UCSD-AML1 (cell line): ENCODE measurements at regions not wholly inside any gene's neighbourhood (a gene's known extent, or its start where the extent isn't known, plus 50 kb on each side); places are given as distances from the start of the nearest gene placed in this dataset.

Experiments
- DNase-seq: peaks from one replicate; lab custom pipeline; 2025; ENCODE audit not compliant: unreplicated experiment; lab: John Stamatoyannopoulos, UW

DNA sequence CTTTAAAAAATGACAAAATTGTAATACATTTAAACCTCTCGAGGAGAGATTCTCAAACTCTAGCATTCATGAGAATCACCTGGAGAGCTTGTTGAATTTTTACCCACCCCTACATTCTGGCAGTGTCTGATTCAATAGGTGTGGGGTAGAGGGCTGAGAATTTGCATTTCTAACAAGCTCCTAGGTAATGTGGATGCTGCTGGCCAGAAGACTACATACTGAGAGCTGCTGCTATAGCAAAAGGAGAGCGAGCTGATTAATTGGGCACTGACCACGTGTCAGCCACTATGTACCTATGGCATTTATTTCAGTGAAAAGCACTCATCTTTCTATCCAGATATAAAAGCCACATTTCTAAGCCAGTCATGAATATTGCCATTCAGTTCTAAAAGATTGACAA lies 169.0 kb upstream of the NRSN1 start:
- DNase-seq = no peak

DNA sequence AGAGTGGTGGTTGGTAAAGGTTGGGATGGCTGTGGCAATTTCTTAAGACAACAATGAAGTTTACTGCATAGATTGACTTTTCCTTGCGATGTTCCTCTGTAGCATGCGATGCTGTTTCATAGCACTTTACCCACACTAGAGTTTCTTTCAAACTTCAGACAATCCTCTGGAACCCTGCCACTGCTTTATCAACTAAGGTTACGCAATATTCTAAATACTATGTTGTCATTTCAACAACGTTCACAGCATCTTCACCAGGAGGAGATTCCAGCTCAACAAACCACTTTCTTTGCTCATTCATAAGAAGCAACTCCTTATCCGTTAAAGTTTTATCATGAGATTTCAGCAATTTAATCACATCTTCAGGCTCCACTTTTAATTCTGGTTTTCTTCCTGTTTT lies 161.2 kb upstream of the NRSN1 start:
- no peak for DNase-seq

DNA sequence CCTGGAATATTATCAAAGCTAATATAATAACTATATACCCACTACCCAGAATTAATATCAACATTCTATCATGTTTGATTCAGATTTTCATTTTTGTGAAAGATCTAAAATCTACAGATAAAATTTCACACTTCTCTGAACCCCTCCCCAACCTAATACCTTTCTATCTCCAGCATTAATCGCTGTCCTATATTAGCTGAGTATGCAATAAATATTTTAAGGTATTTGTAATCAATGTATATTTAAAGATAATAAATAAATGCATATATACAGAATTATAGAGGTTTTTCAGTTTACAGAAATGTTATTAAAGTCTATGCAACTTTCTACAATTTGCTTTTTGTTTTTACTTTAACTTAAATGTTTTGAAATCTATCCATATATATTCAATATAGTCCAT lies 156.7 kb upstream of the NRSN1 start:
- DNase-seq = no peak

DNA sequence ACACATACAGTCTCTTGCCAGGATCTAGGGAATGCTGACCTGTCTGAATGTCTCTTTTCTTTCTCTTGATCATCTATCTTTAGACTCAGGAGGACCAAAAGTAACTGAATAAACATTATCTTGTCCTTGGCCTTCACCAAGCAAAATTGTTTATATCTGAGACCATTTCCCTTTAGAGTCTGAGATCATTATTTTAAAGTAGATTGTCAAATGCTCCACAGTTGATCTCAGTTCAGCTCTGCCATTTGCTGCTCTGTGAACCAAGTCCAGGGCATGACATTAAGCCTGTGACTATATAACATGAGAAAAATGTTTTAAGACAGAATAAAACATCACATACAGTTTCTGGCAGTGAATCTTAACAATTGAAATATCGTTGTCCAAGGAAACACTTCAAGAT lies 148.3 kb upstream of the NRSN1 start:
- no peak for DNase-seq

DNA sequence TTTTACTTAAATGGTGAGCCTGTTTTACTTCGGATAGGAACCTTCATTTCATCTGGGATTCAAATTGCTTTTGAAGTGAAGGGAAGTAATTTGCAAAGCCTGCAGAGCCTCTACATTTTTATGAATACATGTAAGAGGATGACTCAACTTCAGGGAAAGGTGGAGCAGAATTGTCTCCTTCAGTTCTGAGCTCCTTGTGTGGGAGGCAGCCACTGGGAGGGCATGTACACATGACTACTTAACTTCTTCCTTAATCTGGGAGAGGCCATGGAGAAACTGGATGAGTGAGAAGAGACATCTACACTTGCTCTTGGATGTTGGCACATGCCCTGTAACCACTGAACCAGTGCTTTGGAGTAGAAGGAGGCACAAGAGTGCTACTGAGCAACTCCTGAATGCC lies 145.1 kb upstream of the NRSN1 start:
- DNase-seq = no peak

DNA sequence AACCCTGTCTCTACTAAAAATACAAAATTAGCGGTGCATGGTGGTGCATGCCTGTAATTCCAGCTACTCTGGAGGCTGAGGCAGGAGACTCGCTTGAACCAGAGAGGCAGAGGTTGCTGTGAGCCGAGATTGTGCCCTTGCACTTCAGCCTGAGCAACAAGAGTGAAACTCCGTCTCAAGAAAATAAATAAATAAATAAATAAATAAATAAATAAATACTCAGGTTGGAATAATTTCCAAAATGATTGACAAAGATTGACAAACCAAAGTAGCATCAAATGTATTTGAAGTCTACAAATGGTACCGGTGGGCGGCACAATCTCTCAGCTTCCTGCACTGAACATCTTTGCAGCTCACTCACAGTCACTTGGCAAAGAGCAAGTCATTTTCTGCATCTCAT lies 144.1 kb upstream of the NRSN1 start:
- DNase-seq = no peak

DNA sequence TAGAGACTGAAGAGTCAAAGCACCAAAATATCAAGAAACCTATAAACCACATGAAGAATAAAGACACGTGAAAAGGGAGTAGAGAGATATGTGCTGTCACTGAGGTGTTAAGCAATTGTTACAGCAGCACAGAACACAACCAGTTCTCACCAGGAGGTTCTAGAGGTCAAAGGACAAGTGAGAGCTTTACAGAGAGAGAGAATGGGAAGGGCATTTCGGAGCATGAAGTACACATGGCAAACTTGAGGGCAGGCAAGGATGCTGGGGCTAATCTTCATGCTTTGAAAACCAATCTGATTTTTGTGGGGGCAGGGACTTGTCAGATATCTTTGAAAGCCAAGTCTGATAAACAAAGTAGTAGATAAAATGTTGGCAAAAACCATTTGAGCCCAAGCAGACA lies 142.3 kb upstream of the NRSN1 start:
- DNase-seq = no peak

DNA sequence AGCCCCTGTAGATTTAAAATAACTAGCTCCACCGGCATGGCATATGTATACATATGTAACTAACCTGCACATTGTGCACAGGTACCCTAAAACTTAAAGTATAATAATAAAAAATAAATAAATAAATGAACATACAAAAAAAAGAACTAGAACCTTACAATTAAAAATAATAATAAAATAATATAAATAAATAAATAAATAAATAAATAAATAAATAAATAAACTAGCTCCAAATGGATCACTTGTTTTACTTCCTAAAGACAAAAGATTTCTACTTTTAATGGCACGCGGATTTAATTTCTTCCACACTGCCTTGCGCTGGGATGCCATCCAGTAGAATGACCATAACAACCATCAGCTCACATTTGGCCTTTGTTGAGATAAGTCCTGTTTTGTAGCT lies 141.0 kb upstream of the NRSN1 start:
- no peak for DNase-seq

DNA sequence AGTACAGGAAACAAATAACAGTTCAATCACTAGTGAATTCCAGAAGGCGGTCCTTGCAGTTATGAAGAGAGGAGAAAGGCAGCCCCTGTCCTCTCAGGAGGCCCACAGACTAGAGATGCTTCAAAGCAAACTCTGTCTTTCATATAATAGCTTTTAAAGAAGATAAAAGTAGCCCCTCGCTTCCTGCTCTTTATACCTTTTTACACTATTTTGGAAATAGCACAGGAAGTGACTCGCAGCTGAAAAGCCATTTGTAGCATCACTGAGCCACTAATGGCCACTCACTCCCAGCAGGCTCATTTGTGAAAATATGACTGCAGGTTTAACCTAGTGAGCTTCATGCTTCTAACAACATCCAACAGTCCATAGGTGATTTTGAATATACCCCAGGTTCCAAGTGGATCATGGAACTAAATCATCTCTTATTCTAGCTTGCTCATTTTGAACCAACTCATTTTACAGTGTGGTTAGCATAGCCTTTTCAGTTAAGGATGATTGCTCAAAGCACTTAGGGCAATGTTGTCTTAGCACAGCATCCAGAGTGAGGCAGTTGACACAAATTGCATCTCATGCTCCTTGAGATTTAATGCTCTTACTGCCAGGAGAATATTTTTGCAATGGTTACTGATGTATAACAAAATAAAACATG lies 136.0 kb upstream of the NRSN1 start:
- DNase-seq = no peak

DNA sequence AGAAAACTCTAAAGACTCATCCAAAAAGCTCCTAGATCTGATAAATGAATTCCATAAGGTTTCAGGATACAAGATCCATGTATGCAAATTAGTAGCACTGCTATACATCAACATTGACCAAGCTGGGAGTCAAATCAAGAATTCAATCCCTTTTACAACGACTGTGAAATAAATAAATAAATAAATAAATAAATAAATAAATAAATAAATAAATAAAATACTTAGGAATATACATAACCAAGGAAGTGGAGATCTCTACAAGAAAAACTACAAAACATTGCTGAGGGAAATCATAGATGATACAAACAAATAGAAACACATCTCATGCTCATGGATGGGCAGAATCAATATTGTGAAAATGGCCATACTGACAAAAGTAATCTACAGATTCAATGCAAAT lies 132.0 kb upstream of the NRSN1 start:
- no peak for DNase-seq

DNA sequence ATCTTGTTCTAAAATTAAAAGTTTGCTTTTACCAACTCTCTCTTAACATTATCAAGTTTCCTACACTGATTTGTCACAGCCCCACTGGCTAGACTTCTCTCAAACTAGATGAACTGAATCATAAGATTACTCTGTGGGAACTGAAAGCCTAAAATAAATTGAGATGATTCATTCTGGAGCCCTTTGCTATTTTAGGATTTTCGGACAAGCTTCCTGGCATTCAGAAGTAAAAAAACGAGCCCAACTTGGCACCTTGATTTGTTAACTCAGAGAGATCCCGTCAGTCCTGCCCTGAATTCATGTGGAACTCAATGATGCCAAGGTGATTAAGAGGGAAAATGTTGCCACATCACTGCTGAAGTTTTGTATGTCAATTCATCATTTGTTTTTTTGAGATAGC lies 122.0 kb upstream of the NRSN1 start:
- no peak for DNase-seq

DNA sequence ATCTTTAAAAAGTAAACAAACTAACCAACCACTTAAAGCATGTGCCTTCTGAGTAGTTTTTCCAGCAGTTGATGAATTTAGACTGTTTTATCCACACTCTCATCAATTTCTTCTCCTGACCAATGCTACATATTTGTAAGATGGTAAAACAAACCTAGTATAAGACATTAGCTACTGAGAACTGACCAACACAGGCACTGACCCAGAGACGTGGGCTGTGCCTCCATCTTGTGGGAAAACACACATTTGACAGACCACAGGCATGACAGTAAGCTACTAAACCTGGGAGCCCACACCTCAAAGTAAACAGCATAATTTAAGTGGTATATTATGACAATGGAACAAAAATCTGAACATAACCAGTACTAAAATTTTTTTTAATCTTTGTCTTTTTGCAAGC lies 121.4 kb upstream of the NRSN1 start:
- no peak for DNase-seq

DNA sequence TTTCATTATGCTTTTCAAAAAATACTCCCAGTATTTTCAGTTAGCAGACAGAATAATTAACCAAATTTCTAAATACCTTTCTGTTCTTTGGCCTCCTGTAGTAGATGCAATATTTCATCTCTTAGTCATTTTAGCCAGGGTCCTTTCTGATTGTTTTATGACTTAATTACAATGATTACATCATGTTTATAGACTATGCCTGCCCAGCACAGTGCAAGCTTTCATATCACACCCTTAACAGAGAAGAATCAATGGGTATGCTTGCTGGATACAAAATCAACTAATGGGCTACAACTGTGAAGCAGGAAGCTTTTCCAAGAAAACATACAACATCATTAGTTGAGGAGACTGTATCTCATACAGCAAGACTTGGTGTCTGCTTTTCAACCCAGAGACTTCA lies 119.8 kb upstream of the NRSN1 start:
- no peak for DNase-seq

DNA sequence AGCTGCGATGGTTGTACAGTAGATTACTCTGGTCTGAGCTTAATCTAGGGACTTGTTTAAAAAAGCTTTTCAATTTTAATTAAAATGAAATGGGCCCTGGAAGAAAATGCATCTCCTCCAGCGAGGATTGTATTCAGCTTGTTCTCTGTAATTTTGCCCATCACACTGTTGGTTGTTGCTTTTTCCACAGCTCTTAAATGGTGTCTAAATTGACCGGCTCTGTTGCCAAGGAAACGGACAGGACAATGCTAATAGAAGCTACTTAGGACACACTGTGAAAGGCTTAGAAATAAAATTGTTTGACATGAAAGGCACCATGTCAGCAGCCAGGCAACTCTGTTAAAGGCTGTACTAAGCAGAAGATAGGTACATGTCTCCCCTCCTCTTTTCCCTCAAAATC lies 116.7 kb upstream of the NRSN1 start:
- no peak for DNase-seq

DNA sequence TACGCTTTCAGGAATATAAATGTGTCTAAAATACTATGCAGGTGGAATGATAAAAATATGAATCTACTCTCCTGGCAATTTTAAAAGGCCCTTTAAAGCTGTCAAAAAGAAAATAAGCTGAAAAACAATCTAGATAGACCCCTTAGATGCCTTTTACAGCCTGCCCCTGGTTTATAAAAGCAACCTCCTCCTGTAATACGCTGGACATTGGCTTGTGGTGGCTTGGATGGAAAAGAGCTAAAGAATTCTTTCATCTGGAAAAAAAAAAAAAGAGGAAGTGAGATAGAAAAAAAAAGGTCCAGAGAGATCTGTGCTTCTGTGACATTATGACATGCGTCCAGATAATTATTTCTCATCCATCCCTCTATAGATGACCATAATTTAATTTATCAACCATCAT lies 115.9 kb upstream of the NRSN1 start:
- DNase-seq = no peak

DNA sequence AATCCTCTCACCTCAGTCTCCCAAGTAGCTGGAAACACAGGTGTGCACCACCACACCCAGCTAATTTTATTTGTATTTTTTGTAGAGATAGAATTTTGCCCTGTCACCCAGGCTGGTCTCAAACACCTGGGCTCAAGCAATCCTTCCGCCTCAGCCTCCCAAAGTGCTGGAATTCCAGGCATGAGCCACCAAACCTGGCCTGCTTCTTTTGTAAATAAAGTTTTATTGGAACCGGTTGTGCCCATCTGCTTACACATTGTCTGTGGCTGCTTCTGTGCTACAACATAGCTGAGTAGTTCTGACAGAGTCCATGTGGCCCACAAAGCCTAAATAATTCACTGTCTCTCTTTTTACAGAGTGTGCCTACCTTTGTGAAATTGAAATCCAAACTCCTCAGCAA lies 109.7 kb upstream of the NRSN1 start:
- no peak for DNase-seq

DNA sequence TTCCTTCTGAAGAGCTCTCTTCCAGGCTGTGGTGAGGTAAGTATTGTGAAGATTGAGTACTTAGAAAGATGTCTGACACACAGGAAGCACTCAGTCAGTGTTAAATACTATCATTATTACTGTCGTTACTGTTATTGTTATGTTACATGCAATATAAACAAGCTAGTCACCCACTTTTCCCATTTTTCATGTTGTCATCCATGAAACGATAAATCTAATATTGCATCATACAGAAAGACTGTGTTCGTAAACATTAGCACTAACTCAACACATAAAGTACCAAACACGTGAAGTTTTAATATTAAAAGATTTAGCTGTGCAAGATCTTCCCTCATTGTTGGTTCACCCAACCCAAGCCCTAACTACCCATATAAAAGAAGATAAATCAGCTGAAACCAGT lies 109.2 kb upstream of the NRSN1 start:
- DNase-seq = no peak

DNA sequence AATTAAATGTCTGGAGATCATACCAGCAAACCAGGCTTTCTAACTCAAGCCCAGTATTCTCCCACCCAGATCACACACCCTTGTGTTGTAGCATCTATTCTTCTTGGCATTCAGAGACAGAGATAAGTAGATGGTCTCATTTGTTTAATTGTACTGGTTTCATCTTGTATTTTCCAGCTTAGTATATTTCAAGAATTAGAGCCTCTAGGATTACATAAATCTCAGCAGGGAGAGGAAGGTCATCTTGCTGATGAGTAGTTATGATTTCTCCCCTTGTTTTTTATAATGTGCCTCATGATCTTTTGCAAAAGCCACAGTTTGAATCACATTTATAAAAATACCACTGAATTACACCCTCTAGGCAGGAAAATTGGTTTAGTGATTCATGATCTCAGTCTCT lies 106.6 kb upstream of the NRSN1 start:
- DNase-seq = no peak

DNA sequence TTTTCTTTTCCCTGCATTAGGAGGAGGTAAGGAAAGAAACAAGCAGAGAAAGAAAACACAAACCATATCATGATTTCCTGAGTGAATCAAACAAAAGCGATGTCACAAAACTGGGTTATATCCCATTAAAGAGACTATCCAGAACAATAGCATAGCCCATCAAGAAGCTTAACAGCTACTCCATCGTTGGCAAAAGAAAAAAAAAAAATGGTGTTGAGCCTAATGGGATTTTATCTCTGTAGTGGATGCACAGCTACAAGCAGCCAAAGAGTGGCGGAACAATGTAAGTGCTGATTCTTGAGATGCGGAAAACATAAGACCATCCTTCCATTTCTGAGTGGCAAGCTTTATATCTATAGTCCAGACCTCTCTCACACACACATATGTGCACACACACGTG lies 106.2 kb upstream of the NRSN1 start:
- DNase-seq = no peak

DNA sequence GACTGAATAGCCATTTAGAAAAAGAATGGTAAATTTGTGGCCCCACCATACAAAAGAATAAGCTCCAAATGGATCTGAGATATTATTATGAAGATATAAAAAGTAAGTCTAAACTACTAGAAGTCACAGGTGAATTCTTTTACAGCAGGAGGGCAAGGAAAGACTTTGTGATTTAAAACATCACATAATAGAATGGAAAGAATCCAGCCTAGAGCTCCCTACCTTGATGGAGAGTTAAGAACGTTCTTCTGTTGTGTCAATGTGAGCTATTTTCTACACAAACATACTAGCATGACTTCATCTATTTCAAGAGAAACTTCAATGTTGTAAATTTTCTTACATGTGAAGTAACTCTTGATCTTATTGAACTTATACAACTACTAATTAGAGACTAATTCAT lies 100.0 kb upstream of the NRSN1 start:
- no peak for DNase-seq

DNA sequence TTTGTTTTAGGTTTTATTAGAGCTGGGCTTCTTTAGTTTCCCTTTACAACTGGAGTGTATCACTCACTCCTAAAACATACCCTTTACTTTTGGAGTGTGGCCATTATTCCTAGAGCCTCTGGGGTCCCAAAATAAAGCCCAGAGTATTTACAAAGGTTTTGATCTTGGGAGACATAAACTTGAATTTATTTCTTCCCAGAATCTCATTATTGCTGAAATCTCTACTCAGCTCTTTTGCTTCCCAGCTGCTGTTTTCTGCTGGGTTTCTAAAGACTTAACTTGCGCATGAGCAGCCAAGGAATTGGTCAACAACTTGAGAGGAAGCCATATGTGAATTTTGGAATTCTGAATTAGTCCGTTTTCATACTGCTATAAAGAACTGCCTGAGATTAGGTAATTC lies 94.5 kb upstream of the NRSN1 start:
- no peak for DNase-seq

DNA sequence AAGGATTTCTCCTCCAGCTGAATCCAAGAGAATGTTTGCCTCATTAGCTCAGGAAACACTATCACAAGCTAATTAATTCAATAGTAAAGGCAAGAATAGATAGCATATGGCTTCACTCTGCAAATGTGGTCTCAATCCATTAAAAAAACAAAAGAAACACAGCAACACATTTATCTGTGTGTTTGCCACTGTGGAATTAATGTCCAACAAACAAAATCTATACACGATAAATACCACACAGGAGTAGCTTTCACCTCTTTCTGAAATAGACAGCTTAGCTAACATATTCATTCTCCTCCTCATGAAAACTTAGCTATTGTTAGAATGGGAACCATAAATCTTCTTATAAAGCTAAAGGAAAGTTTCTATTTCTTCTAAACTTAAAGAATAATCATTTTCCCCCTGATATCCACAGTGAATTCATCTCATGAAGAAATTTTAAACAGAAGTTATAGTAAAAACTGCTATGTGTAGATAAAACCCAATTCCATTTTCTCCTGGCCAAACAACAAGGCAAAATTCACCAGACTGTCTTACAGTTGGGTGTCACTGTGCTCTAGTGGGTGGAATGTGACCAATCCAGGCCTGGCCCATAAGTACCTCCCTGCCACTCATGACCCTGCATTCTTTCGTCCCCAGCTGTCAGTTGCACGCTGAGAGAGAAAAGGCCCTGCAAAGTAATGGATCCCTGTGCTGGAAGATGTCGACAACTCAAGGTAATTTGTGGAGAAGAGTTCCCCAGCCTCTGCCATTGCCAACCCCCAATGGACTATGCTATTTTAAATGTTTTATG lies 92.9 kb upstream of the NRSN1 start:
- no peak for DNase-seq

DNA sequence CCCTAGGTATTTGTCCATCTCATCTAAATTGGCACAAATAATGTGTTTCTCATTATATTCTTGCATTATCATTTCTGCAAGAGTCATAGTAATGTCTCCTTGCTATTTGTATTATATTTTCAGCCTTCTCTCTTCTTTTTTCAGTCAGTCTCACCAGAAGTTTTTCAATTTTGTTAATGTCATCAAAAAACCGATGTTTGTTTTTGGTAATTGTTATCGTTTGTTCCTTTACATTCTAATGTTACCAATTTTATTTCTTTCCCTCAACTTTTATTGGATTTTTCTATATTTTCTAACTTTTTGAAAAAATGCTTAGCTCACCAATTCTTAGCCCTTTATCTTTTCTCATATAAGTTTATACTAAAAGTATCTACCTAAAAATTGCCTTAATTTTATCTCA lies 82.2 kb upstream of the NRSN1 start:
- no peak for DNase-seq
